HG02763 (cell line): ENCODE measurements at regions not wholly inside any gene's neighbourhood (a gene's known extent, or its start where the extent isn't known, plus 50 kb on each side); places are given as distances from the start of the nearest gene placed in this dataset.

Experiments used
- ATAC-seq: cut with Tn5 transposase; IDR thresholded peaks from one replicate; pipeline ENCODE4 v1.9.1; 2021; ENCODE audit warnings: mild to moderate bottlenecking, moderate library complexity; ENCODE audit not compliant: unreplicated experiment

DNA sequence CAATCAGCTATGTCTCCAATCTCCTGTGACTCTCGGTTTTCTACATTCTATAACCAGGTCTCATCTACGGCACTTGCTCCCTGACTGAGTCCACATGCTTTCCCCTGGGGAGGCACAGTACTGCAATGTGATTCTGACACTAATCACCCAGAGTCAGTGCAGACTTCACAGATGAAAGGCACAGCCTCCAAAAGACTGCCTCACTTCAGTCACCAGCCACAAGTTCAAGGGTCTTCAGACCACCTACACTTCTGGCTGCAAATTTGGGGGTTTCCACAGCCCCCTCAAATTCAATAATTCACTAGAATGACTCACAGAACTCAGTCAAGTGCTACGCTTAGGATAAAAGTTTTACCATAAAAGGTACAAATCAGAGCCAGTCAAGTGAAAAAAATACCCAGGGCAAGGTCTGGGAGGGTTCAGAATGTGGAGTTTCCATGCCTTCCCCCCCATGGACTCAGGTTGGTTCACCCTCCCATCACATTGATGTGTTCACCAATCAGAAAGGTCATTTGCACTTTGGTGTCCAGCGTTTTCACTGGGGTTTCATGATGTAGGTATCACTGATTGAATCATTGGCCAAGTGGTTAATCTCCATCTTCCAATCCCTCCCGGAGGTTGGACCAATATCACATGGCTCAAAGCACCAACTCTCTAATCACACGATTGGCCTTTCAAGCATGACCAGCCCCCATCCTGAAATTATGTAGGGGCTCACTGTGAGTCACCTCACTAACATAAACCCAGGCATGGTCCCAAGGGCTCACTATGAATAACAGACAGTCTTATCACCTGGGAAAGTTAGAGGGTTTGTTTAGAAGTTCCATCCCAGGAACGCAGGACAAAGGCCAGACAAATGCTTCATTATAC lies 182.9 kb upstream of the CAMK1G start:
- no peak for ATAC-seq

DNA sequence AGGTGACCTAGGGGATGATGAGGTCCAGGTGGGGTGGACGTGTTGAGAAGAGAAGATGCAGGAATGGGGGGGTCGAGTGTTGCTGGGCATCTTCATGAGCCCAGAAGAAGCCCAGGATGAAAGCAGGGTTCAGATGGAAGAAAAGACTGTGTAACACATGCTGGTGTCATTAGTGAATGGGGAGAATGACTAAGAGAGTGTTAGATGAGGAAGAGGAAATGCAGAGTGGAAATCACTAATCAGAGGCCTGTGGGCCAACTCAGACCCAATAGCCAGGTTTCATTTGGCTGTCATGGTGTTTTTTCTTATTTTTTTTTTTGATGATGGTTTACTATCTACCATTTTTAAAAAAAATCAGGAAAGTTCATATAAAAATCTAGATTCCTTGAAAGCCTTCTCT lies 180.8 kb upstream of the CAMK1G start:
- ATAC-seq, result no peak

DNA sequence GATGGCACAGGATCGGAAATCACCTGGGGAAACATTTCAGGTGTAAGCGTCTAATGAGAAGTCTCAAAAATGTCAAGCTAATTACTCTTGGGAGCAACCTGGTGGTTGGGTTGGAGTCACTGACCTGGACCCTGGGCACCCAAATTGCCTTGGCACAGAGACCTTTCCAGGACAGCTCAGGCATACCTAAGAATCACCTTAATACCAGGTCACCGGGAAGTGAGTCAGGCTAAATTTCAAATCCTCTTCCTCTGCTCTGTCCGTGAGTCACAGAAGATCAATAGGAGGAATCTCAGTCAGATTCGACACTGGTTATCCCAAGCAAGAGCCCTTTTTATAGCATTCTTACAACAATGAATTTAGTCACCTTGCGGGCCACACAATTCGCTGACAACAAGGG lies 179.6 kb upstream of the CAMK1G start:
- ATAC-seq, result no peak

DNA sequence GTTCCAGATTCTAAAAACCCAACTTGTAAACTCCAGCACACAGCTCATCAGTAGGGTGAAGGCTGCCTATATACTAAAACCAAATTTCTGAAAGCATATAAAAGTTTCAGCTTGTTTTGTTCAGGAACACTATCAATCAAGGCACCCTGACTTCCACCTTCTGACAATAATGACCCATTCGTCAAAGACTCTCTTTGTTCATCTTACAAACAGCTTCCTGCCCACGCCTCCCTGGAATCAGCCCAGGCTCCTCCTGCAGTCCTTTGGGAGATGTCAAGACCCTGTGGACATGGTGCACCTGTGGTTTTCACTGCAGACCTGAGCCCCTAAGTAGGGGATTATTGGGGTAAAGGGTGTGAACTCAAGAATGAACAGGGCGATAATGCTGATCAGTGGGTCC lies 178.9 kb upstream of the CAMK1G start:
- ATAC-seq, result no peak

DNA sequence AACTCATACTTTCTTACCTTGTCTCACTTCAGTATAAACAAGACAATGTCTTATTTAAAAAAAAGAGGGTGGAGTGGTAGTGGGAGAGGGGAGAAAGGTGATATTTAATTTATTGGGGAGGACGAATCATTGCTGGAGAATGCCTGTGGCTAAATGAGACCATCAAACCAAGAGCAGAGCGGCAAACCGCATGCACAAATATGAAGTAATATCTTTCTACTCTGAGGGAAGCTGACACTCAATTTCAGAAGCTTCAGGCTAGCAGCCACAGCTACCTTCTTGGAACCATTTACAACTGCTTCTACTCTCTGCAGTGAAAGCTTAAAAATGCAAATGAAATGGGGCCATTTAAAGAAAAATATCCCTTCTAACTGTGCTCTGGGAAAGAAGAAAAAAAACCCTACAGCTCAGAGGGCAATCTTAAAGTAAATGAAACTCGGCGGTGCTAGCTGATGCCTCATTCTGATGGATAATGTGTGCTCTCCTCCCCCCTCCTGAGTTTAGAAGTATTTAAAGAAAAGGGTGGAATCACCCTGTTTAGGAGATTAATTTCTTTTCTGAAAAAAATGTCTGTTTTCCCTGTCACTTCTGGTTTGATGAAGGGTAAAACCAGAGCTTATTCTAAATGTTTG lies 178.2 kb upstream of the CAMK1G start:
- ATAC-seq, result no peak

DNA sequence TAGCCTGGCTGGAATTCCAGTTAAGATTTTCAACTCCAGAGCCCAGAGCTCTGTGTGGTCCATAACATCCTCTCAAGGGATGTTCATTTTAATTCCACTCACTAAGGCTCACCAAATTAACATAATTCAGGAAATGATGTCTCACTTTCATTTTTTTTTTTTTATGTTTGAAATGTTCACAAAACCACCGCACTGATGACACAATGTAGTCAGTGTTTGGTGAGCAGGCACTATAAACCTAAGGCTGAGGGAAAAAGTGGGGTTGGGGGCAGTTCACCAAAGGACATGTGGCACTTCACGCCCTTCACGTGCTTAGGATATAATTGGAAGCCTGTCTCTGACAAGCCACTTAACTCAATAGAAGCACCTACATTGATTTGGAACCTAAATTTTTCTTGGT lies 177.3 kb upstream of the CAMK1G start:
- no peak for ATAC-seq

DNA sequence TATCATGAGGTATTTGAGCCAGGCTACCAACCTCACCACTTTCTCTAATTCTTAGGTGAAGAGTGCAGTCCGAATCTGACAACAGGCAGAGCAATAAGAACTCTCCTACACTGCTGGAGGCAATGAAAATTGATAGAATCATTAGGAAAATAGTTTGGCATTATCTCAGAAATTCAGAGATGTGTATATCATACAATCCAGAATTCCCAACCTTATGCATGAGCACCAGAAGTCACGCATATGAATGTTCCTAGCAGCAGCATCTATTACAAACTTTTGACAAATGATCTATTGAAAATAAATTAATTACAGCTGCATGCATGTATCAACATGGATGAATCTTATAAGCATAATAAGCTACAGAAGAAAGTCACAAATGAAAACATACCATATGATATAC lies 176.9 kb upstream of the CAMK1G start:
- ATAC-seq, result no peak

DNA sequence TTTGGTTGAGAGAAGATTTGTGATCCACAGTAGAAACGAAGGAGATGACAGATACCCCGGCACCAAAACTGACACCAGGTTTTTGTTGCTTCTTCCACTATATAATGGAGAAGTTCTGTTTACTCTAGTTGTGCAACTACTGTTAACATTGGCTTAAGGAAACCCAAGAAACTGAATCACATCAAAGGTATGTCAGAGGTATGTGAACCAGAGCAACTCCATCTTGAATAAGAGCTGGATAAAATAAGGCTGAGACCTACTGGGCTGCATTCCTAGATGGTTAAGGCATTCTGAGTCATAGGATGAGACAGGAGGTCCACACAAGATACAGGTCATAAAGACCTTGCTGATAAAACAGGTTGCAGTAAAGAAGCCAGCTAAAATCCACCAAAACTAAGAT lies 173.7 kb upstream of the CAMK1G start:
- ATAC-seq, result no peak

DNA sequence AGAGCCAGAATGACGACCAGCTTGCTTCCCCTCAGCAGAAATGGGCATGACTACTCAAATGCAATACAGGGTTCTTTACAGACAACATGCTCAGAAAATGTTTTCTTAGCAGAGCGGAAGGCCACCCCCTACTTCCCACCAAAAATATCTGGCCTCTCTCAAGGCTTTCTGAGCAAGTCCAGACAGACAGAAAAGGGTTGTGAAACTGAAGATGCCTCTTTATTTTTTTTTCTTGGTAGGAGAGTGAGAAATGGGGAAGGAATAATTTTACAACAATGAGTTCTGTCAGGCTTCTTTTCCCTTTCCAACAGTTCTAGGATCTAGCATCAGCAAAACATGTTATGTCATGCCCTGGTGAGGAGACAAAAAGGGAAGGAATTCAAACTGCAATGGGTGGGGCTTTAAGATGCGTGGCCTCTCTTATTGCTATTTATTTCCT lies 172.0 kb upstream of the CAMK1G start:
- no peak for ATAC-seq

DNA sequence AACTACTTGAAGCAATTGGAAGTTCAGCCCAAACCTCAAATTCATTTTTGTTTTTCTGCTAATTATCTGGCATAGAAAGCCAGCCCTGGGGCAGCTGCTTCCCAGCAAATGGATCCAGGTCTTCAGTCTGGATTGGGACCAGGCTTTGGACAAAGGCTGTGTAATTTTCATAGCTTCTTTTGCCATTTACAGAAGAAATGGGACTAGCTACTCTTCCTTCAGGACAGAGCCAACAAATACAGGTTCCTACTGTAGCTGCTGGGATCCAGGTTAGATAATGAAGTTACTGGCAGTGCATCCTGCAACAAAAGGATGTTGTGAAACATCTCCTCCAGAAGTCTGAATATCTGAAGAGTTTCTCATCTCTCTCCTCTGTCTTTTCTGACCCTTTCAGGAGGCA lies 171.5 kb upstream of the CAMK1G start:
- no peak for ATAC-seq

DNA sequence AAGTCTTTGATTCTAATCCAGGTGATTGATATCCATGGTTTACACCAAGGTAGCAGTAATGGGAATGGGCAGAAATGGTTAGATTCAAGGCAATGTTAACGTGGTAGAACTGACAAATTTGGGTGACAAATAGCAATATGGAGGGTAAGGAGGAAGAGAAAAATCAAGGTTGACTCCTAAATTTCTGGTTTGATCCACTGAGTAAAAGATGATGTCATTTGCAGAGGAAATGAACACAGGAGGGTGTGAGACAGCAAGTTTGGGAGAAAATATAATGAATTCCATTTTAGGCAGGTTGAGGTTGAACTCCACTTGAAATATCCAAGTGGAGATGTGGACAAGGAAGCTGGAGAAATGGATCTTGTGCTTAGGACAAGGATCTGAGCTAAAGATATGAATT lies 170.9 kb upstream of the CAMK1G start:
- ATAC-seq, result no peak

DNA sequence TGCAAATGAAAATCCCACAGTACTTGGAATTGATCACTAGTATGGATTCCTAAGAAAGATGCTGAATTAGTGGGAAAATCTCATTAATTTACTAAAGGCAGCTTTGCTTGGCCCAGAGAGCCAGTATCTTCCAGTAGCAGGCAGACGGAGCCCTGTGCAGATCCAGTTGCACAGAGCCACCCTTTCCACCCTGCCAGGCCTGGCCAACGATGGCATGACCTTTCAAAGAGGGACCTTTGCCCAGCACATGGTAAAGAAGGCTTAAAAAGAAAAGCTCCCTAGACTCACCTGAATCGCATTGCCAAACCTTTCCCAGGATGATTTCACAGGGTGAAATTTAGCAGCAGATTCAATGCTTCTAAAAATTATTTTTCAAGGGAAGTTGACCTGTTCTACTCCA lies 170.5 kb upstream of the CAMK1G start:
- ATAC-seq, result no peak

DNA sequence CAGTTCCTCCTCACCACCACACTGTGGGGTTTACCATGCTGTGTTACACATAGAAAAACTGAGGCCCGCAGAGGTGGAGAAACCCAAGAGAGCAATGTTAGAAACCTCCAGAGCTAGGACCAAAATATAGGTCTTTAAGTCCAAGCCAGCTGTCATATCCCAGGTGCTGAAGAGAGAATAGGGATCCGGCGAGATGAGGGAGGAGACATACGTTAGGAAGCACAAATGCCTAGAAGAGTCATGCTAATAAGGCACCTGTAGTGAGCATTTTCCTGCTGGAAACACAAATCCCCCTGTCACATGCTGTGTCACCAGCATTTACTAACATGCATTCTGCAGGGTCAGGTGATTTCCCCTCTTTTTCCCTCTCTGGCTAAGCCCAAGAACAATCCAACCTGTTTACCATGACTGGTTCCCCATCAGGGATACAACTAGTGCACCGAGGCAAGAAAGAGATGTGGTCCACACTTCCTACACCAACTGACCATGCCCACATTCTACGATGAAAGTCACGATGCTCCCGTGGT lies 168.6 kb upstream of the CAMK1G start:
- ATAC-seq, result no peak

DNA sequence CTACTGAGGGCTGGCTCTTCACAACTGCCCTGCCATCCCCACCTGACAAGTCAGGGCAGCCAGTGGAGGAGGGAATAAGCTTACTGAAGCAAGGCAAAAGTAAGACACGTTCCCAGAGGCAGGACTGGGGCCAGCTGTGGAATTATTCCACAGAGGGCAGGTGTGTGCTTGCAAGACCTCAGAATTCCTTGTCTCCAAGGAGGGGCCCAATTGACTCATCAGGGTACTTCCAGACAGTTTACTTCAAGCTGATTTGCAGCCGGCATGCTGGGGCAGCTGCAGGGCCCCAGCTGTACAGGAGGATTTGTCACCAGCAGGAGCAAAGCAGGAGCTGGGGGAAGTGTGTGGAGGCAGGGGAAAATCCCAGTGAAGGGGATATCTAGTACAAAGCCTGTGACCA lies 167.5 kb upstream of the CAMK1G start:
- ATAC-seq, result no peak

DNA sequence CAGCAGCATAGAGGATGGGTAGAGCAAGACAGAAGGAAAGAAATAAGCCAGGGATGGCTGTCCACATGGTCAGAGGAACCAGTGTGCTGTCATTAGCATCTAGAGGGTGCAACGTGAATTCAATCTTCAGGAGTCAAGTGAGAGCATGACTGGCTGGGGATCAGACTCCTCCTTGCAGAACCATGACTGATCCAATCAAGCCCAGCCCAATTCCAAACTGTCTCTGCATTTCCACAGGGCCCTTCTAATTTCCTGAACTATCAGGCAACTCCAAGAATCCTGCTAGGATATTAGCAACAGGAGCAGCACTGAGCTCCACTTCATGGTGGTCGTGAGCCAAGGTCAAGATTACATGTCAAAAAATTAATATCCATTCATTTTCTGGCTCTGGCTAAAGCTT lies 166.8 kb upstream of the CAMK1G start:
- ATAC-seq, result no peak

DNA sequence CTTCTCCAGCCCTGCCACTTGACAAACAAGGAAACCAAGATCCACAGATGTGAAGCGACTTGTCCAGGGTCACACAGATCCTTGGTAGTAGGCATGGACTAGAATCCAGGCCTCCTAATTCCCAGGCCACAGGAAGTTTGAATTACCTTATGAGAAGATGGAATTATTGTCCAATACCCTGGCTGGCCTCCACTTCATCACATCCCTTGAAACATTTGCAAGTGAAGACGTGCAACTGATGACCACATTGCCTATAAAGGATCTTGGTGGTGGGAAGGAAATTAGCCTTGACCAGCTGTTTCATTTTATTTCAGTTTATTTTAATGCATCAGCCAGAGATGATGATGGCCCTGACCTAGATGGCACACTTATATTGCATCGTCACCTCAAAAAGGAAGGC lies 165.8 kb upstream of the CAMK1G start:
- no peak for ATAC-seq

DNA sequence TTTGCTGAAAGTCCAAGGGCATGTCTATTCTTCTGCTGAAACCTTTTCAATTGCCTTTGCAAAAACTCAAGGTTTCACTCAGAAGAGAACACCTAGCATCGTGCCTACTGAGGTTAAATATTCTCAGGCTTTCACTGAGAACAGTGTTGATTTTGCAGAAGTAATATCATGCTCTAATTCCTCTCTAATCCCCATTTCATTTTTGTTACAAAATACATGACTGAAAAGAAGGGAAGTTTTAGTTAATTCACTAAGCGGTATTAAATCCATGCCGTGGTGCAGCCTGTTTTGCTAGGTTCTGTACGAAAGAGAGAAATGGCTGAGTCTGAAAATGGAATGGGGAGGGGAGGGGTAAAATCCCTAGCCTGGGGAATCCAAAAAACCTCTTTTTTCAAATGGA lies 163.2 kb upstream of the CAMK1G start:
- no peak for ATAC-seq

DNA sequence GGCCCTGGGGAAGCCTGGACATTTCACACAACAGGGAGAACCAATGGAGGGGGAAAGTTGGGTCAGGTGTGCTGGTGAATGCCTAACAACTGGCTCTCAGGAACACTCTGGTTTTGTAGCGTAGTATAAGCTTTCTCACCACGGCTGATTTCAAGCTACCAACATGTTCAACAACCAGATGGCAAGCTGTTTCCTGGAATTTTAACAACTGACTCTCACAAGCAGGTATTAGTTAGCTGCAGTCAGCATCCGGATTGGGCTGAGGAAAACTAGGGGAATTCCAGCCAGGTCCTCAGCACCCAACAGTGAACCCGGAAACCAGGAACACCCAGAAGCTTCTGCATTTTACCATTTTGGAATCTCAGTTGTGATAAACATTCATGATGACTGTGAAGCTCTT lies 162.3 kb upstream of the CAMK1G start:
- ATAC-seq, result no peak

DNA sequence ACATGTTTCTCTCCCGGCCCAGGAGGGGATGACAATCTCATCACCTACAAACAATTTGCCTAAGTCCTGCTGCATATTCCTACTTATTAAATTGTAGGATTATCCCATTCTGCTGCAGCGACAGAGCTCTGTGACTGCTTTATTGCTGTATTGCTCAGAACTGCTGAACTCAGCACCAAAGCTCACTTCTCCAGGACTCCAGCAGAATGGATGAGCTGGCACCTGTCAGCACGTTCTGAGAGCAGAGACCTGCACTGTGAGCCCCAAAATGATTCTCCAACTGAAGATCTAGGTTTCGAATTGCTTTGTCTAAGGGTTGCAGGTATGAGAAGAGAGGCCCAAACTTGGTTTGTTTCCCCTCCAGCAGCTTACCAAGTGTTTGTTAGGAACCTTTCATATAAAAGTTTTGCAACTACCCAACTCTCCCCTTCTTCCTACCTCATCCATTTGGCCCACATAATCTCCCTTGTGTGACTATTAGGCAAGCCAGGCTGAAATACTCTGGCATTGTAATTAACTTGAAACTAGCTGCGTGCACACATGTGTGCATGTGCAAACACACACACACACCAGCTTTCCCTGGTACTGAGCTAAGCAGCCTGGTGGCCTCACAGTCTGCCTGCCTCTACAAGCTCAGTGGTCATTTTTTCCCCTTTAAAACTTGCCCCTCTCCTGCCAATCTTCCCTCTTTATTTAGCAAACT lies 161.4 kb upstream of the CAMK1G start:
- ATAC-seq, result no peak

DNA sequence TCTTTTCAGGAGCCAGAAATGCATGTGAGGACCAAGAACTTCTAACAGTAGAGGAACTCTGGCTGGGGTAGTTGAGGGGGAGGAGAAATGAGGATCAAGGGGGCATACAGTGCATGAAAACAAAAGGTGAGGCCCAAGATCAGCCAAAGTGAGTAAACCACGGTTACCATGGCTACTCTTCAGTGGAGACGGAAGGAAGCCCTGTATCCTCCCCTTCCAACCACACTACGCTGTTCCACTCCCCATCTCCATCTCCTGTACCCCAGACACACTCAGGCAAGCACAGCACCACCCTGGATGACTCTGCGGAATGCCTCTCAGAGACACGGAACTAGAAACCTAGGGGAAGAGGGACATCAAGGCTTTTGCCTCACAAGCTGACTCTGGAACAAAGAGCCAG lies 157.6 kb upstream of the CAMK1G start:
- ATAC-seq, result no peak

DNA sequence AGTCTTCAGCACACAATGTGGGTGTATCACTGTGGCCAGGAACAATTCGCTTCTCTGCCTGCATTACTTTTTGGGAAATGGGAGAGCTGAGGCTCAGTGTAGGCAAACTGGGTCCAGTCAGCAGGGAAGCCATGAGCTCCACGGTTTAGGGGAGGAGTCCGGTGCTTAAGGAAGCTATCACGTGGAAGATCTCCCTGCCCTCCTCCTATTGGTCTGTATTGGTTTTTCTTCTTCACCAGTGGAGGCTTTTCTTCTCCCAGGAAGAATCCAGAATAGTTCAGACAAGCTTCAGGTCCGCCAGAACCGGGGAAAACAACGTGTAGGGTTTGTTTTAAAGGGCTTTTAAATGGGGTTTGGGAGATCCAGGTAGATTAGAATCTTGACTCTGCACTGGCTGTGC lies 156.2 kb upstream of the CAMK1G start:
- no peak for ATAC-seq

DNA sequence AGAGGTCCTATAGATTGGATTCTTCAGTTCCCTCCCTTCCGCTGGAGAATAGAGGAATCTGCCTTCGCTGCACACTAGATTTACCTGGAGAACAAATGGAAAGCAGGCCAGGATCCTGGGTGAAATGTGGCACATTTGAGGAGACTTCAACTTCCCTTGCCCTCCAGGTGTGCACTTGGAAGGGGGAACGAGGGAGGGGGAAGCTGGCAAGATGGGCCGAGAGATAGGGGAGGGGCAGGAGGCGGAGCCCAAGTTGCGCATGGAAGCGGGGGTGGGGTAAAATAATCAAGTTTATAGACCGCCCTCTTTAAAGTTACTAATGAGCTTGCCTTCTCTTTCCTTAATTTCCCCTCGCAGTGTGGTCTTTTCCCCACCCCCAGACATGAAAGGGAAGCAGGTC lies 155.7 kb upstream of the CAMK1G start:
- ATAC-seq, result no peak
